ENCODE measurements at regions not wholly inside any gene's neighbourhood (a gene's known extent, or its start where the extent isn't known, plus 50 kb on each side); places are given as distances from the start of the nearest gene placed in this dataset.
A peak's percentile ranks its signal among the peaks of the same experiment; 100 is the strongest.

DNA sequence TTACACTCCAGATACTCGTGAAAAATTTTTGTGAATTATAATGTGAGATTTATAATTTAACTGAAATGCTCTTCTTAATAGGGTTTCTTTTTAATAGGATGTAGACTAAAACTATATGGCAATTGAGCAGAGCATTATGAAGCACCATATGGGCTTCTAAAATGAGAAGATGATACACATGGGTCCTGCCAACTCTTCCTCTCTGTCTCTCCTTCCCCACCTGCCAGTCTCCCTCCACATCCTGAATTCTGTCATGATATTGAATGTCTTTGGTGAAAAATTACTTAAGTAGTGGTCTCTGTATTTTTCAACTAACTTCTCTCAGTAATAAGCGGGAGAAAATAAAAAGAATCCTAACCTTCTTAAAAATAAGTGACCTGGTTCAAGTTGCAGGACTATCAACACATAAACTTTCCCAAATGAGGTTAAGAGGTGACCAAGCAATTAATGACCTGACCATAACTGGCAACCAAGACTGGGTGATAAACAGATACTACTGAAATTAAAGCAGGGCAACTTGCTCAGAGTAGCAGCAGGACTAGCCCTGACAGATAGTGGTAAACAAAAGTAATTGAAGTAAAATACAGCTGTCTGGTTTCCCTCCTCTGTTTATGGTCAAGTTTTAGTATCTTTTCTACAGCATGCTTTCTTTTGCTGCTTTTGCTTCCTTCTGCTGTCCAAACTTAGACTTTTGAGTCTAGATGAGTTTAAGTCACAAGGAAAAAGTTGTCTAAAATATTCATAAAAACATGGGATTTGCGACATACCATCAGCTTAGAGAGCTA, 117.1 kb upstream of the PDE1A start:
- Histone ChIP-seq H3K9ac (ENCODE audit: low read depth in 1 of 2, low read length in 2 of 2) (no peak overlapping the region), H3K27me3 (ENCODE audit: control insufficient read depth in 4 of 4, insufficient read depth in 4 of 4, low read length in 3 of 4) (no peaks in the 10 kb centered on the region), H3K9me3 (ENCODE audit: control insufficient read depth in 4 of 4, low read length in 3 of 4) (no peaks in the 10 kb centered on the region), H3K36me3 (ENCODE audit: control insufficient read depth in 4 of 4, insufficient read depth in 3 of 4, low read depth in 1 of 4, low read length in 3 of 4) (no peaks in the 10 kb centered on the region), H3K4me1 (ENCODE audit: control insufficient read depth in 4 of 4, insufficient read depth in 4 of 4, low read length in 3 of 4) (no peaks in the 10 kb centered on the region), H3K4me3 (ENCODE audit: low read depth in 1 of 3, low read length in 3 of 3) (no peak overlapping the region), H3K27ac (ENCODE audit: low read depth in 1 of 2, low read length in 2 of 2) (peak overlapping the region in 1 of 2 donors; percentile 1)
- WGBS: 65% methylated on average over 3 of the region's 3 CpGs
- DNase-seq (ENCODE audit: low spot score): no peak
- TF ChIP-seq JUND (IDR thresholded peaks at IDR 0.05) (no peak), RAD21 (IDR thresholded peaks at IDR 0.05) (no peak), NR2F2 (IDR thresholded peaks at IDR 0.05) (peak; percentile 50), ZBTB33 (IDR thresholded peaks at IDR 0.05) (no peak)

DNA sequence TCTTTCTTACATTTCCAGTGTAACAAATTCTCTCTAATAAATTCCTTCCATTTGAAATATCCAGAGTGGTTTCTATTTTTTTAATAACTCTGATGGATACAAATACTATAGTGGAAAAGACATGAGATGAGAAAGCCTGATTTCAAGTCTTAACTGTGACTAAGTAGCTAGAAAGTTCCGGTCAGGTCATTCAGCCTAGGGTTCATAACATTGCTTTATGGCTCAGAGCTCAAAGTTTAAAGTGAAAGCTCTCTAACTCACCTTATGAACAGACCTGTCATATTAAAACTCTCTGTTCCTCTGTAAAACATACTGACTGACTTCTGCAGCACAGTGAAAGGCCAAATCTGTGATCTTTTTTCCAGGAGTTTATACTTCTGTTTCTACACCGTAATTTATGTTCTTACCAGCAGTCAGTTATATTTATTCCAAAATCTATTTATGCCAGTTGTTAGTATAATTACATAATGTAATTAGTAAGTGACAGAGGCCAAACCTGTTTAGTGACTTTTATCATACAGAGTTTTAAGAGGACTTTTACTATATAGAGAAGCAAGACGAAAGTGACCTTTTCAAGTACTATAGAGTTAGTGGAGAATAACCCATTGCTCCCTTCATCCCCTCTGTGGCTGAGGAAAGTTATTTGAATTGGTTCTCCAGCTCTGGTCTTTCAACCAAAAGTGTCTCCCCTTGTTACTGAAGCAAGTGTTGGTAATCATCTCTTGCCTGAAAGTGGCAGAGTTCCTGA, 118.8 kb upstream of the PDE1A start:
- Histone ChIP-seq H3K4me3 (ENCODE audit: low read depth in 1 of 3, low read length in 3 of 3) (no peak overlapping the region), H3K9me3 (ENCODE audit: control insufficient read depth in 4 of 4, low read length in 3 of 4) (no peaks in the 10 kb centered on the region), H3K27me3 (ENCODE audit: control insufficient read depth in 4 of 4, insufficient read depth in 4 of 4, low read length in 3 of 4) (no peaks in the 10 kb centered on the region), H3K36me3 (ENCODE audit: control insufficient read depth in 4 of 4, insufficient read depth in 3 of 4, low read depth in 1 of 4, low read length in 3 of 4) (no peaks in the 10 kb centered on the region), H3K27ac (ENCODE audit: low read depth in 1 of 2, low read length in 2 of 2) (no peak overlapping the region), H3K4me1 (ENCODE audit: control insufficient read depth in 4 of 4, insufficient read depth in 4 of 4, low read length in 3 of 4) (no peaks in the 10 kb centered on the region), H3K9ac (ENCODE audit: low read depth in 1 of 2, low read length in 2 of 2) (no peak overlapping the region)
- DNase-seq (ENCODE audit: low spot score): no peak
- TF ChIP-seq SP1 (IDR thresholded peaks at IDR 0.05) (no peak), NR2F2 (IDR thresholded peaks at IDR 0.05) (no peak), HNF4A (conservative IDR thresholded peaks at IDR 0.05) (no peak), FOXA2 (IDR thresholded peaks at IDR 0.05) (no peak), RXRA (IDR thresholded peaks at IDR 0.05) (no peak), FOXA1 (IDR thresholded peaks at IDR 0.05) (no peak), EGR1 (IDR thresholded peaks at IDR 0.05; ENCODE audit: low read depth in 2 of 2) (no peak), ATF3 (IDR thresholded peaks at IDR 0.05) (no peak), MAX (IDR thresholded peaks at IDR 0.05) (no peak), GABPA (IDR thresholded peaks at IDR 0.05 in 1 of 2, conservative IDR thresholded peaks at IDR 0.05 in 1 of 2) (no peak), HNF4G (IDR thresholded peaks at IDR 0.05) (no peak), RAD21 (IDR thresholded peaks at IDR 0.05) (no peak), YY1 (IDR thresholded peaks at IDR 0.05) (no peak), ZBTB33 (IDR thresholded peaks at IDR 0.05) (no peak), JUND (IDR thresholded peaks at IDR 0.05) (no peak)
- TF ChIP-seq, protein P1, sequence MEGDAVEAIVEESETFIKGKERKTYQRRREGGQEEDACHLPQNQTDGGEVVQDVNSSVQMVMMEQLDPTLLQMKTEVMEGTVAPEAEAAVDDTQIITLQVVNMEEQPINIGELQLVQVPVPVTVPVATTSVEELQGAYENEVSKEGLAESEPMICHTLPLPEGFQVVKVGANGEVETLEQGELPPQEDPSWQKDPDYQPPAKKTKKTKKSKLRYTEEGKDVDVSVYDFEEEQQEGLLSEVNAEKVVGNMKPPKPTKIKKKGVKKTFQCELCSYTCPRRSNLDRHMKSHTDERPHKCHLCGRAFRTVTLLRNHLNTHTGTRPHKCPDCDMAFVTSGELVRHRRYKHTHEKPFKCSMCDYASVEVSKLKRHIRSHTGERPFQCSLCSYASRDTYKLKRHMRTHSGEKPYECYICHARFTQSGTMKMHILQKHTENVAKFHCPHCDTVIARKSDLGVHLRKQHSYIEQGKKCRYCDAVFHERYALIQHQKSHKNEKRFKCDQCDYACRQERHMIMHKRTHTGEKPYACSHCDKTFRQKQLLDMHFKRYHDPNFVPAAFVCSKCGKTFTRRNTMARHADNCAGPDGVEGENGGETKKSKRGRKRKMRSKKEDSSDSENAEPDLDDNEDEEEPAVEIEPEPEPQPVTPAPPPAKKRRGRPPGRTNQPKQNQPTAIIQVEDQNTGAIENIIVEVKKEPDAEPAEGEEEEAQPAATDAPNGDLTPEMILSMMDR (IDR thresholded peaks at IDR 0.05; ENCODE audit: low read depth, low read length, missing input control): no peak
- TF ChIP-seq, protein P2, sequence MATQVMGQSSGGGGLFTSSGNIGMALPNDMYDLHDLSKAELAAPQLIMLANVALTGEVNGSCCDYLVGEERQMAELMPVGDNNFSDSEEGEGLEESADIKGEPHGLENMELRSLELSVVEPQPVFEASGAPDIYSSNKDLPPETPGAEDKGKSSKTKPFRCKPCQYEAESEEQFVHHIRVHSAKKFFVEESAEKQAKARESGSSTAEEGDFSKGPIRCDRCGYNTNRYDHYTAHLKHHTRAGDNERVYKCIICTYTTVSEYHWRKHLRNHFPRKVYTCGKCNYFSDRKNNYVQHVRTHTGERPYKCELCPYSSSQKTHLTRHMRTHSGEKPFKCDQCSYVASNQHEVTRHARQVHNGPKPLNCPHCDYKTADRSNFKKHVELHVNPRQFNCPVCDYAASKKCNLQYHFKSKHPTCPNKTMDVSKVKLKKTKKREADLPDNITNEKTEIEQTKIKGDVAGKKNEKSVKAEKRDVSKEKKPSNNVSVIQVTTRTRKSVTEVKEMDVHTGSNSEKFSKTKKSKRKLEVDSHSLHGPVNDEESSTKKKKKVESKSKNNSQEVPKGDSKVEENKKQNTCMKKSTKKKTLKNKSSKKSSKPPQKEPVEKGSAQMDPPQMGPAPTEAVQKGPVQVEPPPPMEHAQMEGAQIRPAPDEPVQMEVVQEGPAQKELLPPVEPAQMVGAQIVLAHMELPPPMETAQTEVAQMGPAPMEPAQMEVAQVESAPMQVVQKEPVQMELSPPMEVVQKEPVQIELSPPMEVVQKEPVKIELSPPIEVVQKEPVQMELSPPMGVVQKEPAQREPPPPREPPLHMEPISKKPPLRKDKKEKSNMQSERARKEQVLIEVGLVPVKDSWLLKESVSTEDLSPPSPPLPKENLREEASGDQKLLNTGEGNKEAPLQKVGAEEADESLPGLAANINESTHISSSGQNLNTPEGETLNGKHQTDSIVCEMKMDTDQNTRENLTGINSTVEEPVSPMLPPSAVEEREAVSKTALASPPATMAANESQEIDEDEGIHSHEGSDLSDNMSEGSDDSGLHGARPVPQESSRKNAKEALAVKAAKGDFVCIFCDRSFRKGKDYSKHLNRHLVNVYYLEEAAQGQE (IDR thresholded peaks at IDR 0.05): no peak
- 66% methylated on average over 3 of the region's 3 CpGs for WGBS
